ENCODE measurements at regions not wholly inside any gene's neighbourhood (a gene's known extent, or its start where the extent isn't known, plus 50 kb on each side); places are given as distances from the start of the nearest gene placed in this dataset.

- TF ChIP-seq CTCF (conservative IDR thresholded peaks at IDR 0.05; ENCODE audit: low read depth, low read length) (no peak), EZH2 (IDR thresholded peaks at IDR 0.05; ENCODE audit: borderline replicate concordance, low read depth, low read length, poor library complexity, severe bottlenecking) (no peak)
These were observed 114.7 kb upstream of the ALDH1A3 start for GRCh38 chr15:100764778-100765466.
